Astrocyte (in vitro differentiated cells and primary cell): ENCODE measurements at regions not wholly inside any gene's neighbourhood (a gene's known extent, or its start where the extent isn't known, plus 50 kb on each side); places are given as distances from the start of the nearest gene placed in this dataset.

ENCODE experiments used
- DNase-seq: peaks from one replicate; pipeline ENCODE4 v3.0.0-alpha.2; 2010; ENCODE audit warnings: low read depth
- FAIRE-seq: peaks from 2 replicates; lab custom pipeline; 2011; peaks lifted over from hg19 to GRCh38; lab: Jason Lieb, UNC
- H2AFZ ChIP-seq: 2 replicates; pipeline ENCODE4 v1.6.0; 2012; ENCODE audit warnings: low read depth, low read length, inconsistent platforms
- H3K27ac ChIP-seq: 2 replicates; pipeline ENCODE4 v1.5.1; 2011; ENCODE audit warnings: low read depth, low read length, inconsistent platforms
- H3K27me3 ChIP-seq: 2 replicates; pipeline ENCODE4 v1.6.0; 2011; ENCODE audit warnings: low read length, inconsistent platforms; ENCODE audit not compliant: insufficient read depth
- H3K36me3 ChIP-seq: 2 replicates; pipeline ENCODE4 v1.5.1; 2011; ENCODE audit warnings: low read length, inconsistent platforms; ENCODE audit not compliant: insufficient read depth
- H3K4me1 ChIP-seq: 2 replicates; pipeline ENCODE4 v1.5.1; 2011; ENCODE audit warnings: low read length, inconsistent platforms; ENCODE audit not compliant: insufficient read depth
- H3K4me2 ChIP-seq: 2 replicates; pipeline ENCODE4 v1.6.0; 2012; ENCODE audit warnings: low read length, inconsistent platforms
- H3K4me3 ChIP-seq: 2 replicates; pipeline ENCODE4 v1.5.1; 2011; ENCODE audit warnings: low read depth, mild to moderate bottlenecking, low read length, inconsistent platforms; ENCODE audit not compliant: insufficient read depth
- H3K79me2 ChIP-seq: 2 replicates; pipeline ENCODE4 v1.6.0; 2012; ENCODE audit warnings: mild to moderate bottlenecking, low read length, inconsistent platforms; ENCODE audit not compliant: insufficient read depth
- H3K9ac ChIP-seq: 2 replicates; pipeline ENCODE4 v1.6.0; 2012; ENCODE audit warnings: mild to moderate bottlenecking, low read length, inconsistent platforms
- H3K9me3 ChIP-seq: 2 replicates; pipeline ENCODE4 v1.5.1; 2012; ENCODE audit warnings: low read depth, mild to moderate bottlenecking, low read length, inconsistent platforms; ENCODE audit not compliant: insufficient read depth
- H4K20me1 ChIP-seq: 2 replicates; pipeline ENCODE4 v1.6.0; 2012; ENCODE audit warnings: low read length, inconsistent platforms; ENCODE audit not compliant: insufficient read depth
- H3K27ac Mint-ChIP-seq: one replicate; pipeline ENCODE4 v1.8.0; 2021; ENCODE audit warnings: mild to moderate bottlenecking, mixed read lengths; ENCODE audit not compliant: unreplicated experiment
- H3K27me3 Mint-ChIP-seq: one replicate; pipeline ENCODE4 v1.8.0; 2021; ENCODE audit warnings: low read depth, mixed read lengths; ENCODE audit not compliant: unreplicated experiment
- H3K36me3 Mint-ChIP-seq: one replicate; pipeline ENCODE4 v1.8.0; 2021; ENCODE audit warnings: low read depth, mixed read lengths; ENCODE audit not compliant: unreplicated experiment
- H3K4me1 Mint-ChIP-seq: one replicate; pipeline ENCODE4 v1.8.0; 2021; ENCODE audit warnings: low read depth, mixed read lengths; ENCODE audit not compliant: unreplicated experiment
- H3K4me3 Mint-ChIP-seq: one replicate; pipeline ENCODE4 v1.8.0; 2021; ENCODE audit warnings: mild to moderate bottlenecking, moderate library complexity, mixed read lengths; ENCODE audit not compliant: unreplicated experiment
- H3K9me3 Mint-ChIP-seq: one replicate; pipeline ENCODE4 v1.8.0; 2021; ENCODE audit warnings: mild to moderate bottlenecking, mixed read lengths; ENCODE audit not compliant: unreplicated experiment
- CTCF ChIP-seq: IDR thresholded peaks from 2 replicates; pipeline ENCODE4 v1.5.1; 2011; ENCODE audit warnings: low read depth, mild to moderate bottlenecking, inconsistent platforms, low read length, moderate library complexity; ENCODE audit not compliant: insufficient read depth
- EZH2 ChIP-seq: IDR thresholded peaks from 2 replicates; pipeline ENCODE4 v1.6.1; 2012; ENCODE audit warnings: mild to moderate bottlenecking, low read length, inconsistent platforms; ENCODE audit not compliant: insufficient read depth

DNA sequence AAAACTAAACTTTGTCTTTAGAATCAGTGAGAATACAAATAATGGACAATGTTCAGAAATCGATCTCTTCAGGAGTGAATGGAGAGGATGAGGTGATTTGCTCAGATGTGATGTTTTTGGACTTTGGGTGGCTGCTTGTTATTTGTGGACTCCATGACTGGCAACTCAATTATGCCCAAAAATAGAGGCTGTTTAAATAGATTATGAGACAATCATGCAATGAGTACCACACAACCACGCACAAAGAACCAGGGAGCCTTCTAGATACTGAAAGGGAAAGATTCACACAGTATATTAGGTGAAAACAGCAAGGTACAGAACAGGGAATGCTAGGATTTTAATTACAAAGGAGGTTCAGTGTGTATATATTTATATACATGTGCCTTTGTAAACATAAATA lies 141.3 kb upstream of the ANK3 start:
- DNase-seq = no peak

DNA sequence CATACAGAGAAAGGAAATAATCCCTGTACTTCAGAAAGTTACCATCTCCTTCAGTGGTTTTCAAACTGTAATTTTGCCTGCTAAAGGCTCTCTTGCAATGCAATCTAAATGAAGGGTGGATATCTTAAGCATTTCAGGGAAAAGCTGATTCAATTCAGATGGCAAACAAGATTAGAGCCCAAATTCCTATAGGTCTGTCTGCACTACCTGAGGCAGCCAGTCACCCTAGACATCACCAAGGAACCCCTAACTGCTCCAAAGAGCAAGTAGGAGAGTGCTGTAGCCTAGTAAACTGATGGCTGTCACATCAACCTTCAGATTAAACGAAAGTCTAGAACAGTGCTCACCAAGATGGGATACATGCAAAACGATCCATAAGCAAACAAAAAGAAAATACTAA lies 138.0 kb upstream of the ANK3 start:
- DNase-seq = no peak
- Histone ChIP-seq H3K36me3 (no peaks in the 10 kb centered on the region), H2AFZ (no peak overlapping the region), H3K4me3 (no peak overlapping the region), H3K9me3 (no peaks in the 10 kb centered on the region), H3K27me3 (no peaks in the 10 kb centered on the region), H3K4me2 (no peak overlapping the region), H3K79me2 (no peaks in the 10 kb centered on the region), H3K9ac (no peak overlapping the region), H3K27ac (no peak overlapping the region), H3K4me1 (peaks cover 10% of the 10 kb centered on the region), H4K20me1 (no peaks in the 10 kb centered on the region)
- Mint-ChIP-seq H3K27ac (no peak overlapping the region), H3K4me1 (peaks cover 15% of the 10 kb centered on the region), H3K4me3 (no peak overlapping the region), H3K9me3 (peaks cover 10% of the 10 kb centered on the region), H3K36me3 (peaks cover 2% of the 10 kb centered on the region), H3K27me3 (no peaks in the 10 kb centered on the region)
- TF ChIP-seq EZH2 (no peak), CTCF (no peak)
- FAIRE-seq = no peak

More for the DNA sequence above, 141.3 kb upstream of the ANK3 start:
- H3K4me1 Mint-ChIP-seq = peaks cover 7% of the 10 kb centered on the region
- no peaks in the 10 kb centered on the region for H3K36me3 ChIP-seq
- H3K9me3 ChIP-seq = no peaks in the 10 kb centered on the region
- H4K20me1 ChIP-seq = no peaks in the 10 kb centered on the region
- H3K27ac ChIP-seq = no peak overlapping the region
- TF ChIP-seq CTCF (no peak), EZH2 (no peak)
- H2AFZ ChIP-seq = no peak overlapping the region
- H3K4me2 ChIP-seq = no peak overlapping the region
- H3K36me3 Mint-ChIP-seq = no peaks in the 10 kb centered on the region
- H3K4me3 Mint-ChIP-seq = no peak overlapping the region
- H3K27me3 ChIP-seq = no peaks in the 10 kb centered on the region
- no peaks in the 10 kb centered on the region for H3K9me3 Mint-ChIP-seq
- no peak overlapping the region for H3K27ac Mint-ChIP-seq
- peaks cover 3% of the 10 kb centered on the region for H3K4me1 ChIP-seq
- no peak for FAIRE-seq
- no peaks in the 10 kb centered on the region for H3K27me3 Mint-ChIP-seq
- H3K79me2 ChIP-seq = no peaks in the 10 kb centered on the region
- no peak overlapping the region for H3K9ac ChIP-seq
- no peak overlapping the region for H3K4me3 ChIP-seq

DNA sequence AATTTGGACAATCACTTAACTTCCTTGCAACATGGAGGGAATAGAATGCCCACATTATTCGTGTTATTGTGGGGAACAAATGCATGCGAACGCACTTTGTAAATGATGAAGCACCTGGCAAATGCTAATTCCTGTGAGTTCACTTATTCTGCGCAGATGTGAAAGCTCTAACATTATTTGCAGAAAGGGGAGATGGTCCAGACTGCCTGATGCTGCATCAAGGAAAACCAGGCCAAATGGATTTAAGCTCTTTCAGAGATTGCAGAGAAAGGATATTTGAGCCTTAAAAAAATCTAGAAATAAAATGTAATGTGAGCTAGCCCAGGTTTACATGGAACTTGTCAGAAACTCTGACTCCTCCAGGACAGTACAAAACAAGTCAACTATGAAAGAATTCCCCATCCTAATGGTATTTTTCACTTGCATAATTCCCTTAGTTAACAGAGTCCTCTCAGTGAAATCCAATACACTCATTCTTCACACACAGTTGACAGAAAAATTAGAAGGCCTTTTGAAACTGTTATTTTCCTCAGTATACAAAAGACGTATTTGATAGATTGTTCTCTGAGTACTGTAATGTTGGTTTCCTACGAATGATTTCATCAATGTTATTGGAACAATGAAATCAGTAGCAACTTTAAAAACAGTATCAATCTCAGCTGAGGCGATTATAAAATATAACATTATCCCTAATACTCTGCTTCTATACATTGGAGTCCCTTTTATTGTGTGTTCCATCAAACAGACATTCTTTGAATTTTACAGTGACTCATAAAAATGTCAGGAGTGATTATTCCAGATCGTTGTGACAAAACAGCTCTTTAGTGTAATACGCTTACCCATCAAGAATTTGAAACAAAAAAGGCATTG lies 136.3 kb upstream of the ANK3 start:
- H3K4me1 ChIP-seq = peaks cover 26% of the 10 kb centered on the region
- FAIRE-seq (peak; percentile 20), DNase-seq (peak; percentile 44)
- H3K9ac ChIP-seq = no peak overlapping the region
- Mint-ChIP-seq H3K9me3 (peaks cover 10% of the 10 kb centered on the region), H3K4me3 (no peak overlapping the region), H3K4me1 (peaks cover 30% of the 10 kb centered on the region), H3K27ac (peak overlapping the region; percentile 19), H3K36me3 (peaks cover 2% of the 10 kb centered on the region), H3K27me3 (no peaks in the 10 kb centered on the region)
- no peak overlapping the region for H2AFZ ChIP-seq
- H3K4me3 ChIP-seq = no peak overlapping the region
- no peaks in the 10 kb centered on the region for H3K9me3 ChIP-seq
- TF ChIP-seq EZH2 (no peak), CTCF (no peak)
- H3K79me2 ChIP-seq = no peaks in the 10 kb centered on the region
- no peaks in the 10 kb centered on the region for H3K36me3 ChIP-seq
- H4K20me1 ChIP-seq = no peaks in the 10 kb centered on the region
- H3K27ac ChIP-seq = peak overlapping the region; percentile 33
- no peaks in the 10 kb centered on the region for H3K27me3 ChIP-seq
- H3K4me2 ChIP-seq = peak overlapping the region; percentile 22
